ENCODE measurements at regions not wholly inside any gene's neighbourhood (a gene's known extent, or its start where the extent isn't known, plus 50 kb on each side); places are given as distances from the start of the nearest gene placed in this dataset.
"Not testable (repeated sequence)": the region's sequence is repeated elsewhere in the genome, so short reads cannot be mapped to it uniquely, and the experiment has no call there.

DNA sequence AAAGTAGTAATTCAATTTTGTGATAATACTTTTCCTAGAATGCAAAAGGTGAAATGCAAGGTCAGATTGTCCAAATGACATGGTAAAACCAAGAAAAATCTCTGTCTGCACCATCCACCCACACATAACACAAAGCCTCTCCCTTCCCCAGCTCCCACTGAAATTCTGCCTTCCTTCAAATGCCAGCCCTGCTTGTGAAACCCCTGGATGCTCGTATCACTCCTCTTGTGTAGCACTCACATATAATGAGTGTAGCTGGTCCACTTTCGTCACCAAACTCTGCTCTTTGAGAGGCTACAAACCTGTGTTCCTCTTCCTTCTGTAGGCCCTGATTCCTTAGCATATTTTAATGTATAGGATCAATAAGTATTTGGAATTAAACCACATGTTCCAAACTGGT lies 123.6 kb upstream of the BEND6 start:
- H3K4me3 ChIP-seq (ENCODE audit: low read length) = no peak overlapping the region
- H4K20me1 ChIP-seq (ENCODE audit: control insufficient read depth, insufficient read depth, low read depth, low read length) = no peaks in the 10 kb centered on the region
- peaks cover 4% of the 10 kb centered on the region; the same call in 1 of the 2 replicates for H3K9me3 ChIP-seq (ENCODE audit: control insufficient read depth, insufficient read depth, low read length)
- H3K4me2 ChIP-seq (ENCODE audit: low read length) = no peak overlapping the region
- H3F3A ChIP-seq (ENCODE audit: control insufficient read depth, insufficient read depth) = no peaks in the 10 kb centered on the region
- no peaks in the 10 kb centered on the region for H3K9me2 ChIP-seq (replicated peaks; ENCODE audit: control insufficient read depth, low read length)
- no peaks in the 10 kb centered on the region; the same call in 1 of the 2 replicates for H3K27me3 ChIP-seq (ENCODE audit: control insufficient read depth, low read length)
- no peaks in the 10 kb centered on the region for H3K36me3 ChIP-seq (ENCODE audit: control insufficient read depth, low read length)
- peaks cover 87% of the 10 kb centered on the region for H3K79me2 ChIP-seq (ENCODE audit: control insufficient read depth, low read length)
- H3K27ac ChIP-seq (ENCODE audit: low read depth, low read length) = no peak overlapping the region
- H3K4me1 ChIP-seq (ENCODE audit: control insufficient read depth, low read length) = peaks cover 14% of the 10 kb centered on the region
- TF ChIP-seq CTCF (IDR thresholded peaks at IDR 0.05; ENCODE audit: low read depth, low read length, poor library complexity, severe bottlenecking) (no peak), EZH2phosphoT487 (IDR thresholded peaks at IDR 0.05; ENCODE audit: borderline replicate concordance, low read length) (no peak)

GRCh38 chr6:56827908-56828649 lies 126.8 kb upstream of the BEND6 start:
- H3K4me2 ChIP-seq (ENCODE audit: low read length) = no peak overlapping the region
- H3K36me3 ChIP-seq (ENCODE audit: control insufficient read depth, low read length) = no peaks in the 10 kb centered on the region

GRCh38 chr6:56824431-56824830 lies 130.5 kb upstream of the BEND6 start:
- H3K27ac ChIP-seq (ENCODE audit: low read depth, low read length); H3K4me2 ChIP-seq (ENCODE audit: low read length); H3K27me3 ChIP-seq (ENCODE audit: control insufficient read depth, low read length); H4K20me1 ChIP-seq (ENCODE audit: control insufficient read depth, insufficient read depth, low read depth, low read length); H3K9me3 ChIP-seq (ENCODE audit: control insufficient read depth, insufficient read depth, low read length); H3K4me3 ChIP-seq (ENCODE audit: low read length); H3K36me3 ChIP-seq (ENCODE audit: control insufficient read depth, low read length); H3K4me1 ChIP-seq (ENCODE audit: control insufficient read depth, low read length); H3K9me2 ChIP-seq (replicated peaks; ENCODE audit: control insufficient read depth, low read length); H3F3A ChIP-seq (ENCODE audit: control insufficient read depth, insufficient read depth): not testable (repeated sequence)
- peaks cover 53% of the 10 kb centered on the region for H3K79me2 ChIP-seq (ENCODE audit: control insufficient read depth, low read length)

More at GRCh38 chr6:56827908-56828649, 126.8 kb upstream of the BEND6 start:
- no peaks in the 10 kb centered on the region for H4K20me1 ChIP-seq (ENCODE audit: control insufficient read depth, insufficient read depth, low read depth, low read length)
- no peaks in the 10 kb centered on the region for H3F3A ChIP-seq (ENCODE audit: control insufficient read depth, insufficient read depth)
- H3K27me3 ChIP-seq (ENCODE audit: control insufficient read depth, low read length) = no peaks in the 10 kb centered on the region; the same call in 1 of the 2 replicates
- H3K4me1 ChIP-seq (ENCODE audit: control insufficient read depth, low read length) = peaks cover under 1% of the 10 kb centered on the region; the same call in 1 of the 2 replicates
- H3K4me3 ChIP-seq (ENCODE audit: low read length) = no peak overlapping the region
- TF ChIP-seq EZH2phosphoT487 (IDR thresholded peaks at IDR 0.05; ENCODE audit: borderline replicate concordance, low read length) = no peak
- no peak overlapping the region for H3K27ac ChIP-seq (ENCODE audit: low read depth, low read length)
- peaks cover 4% of the 10 kb centered on the region; the same call in 1 of the 2 replicates for H3K9me3 ChIP-seq (ENCODE audit: control insufficient read depth, insufficient read depth, low read length)
- no peaks in the 10 kb centered on the region for H3K9me2 ChIP-seq (replicated peaks; ENCODE audit: control insufficient read depth, low read length)
- H3K79me2 ChIP-seq (ENCODE audit: control insufficient read depth, low read length) = peaks cover 63% of the 10 kb centered on the region

DNA sequence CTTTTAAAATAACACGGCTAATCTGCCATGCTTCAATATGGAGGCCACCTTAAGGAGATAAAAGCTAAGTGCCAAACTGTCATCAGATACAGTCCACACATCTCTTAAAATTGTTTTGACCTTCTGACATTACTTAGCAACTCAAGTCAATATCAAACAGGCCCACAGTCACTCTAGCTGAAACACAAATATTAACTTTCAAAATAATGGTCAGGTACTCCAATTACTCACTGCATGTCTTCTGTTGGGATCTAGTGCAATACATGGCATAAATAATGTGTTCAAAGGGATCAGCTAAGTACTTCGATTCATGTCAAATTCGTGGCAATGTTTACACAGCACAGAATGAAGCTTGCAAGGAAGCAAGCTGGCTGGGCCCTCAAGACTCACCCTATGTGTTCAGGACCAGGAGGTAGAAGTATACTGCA lies 133.9 kb upstream of the BEND6 start:
- H3K4me1 ChIP-seq (ENCODE audit: control insufficient read depth, low read length) = peaks cover 7% of the 10 kb centered on the region
- peaks cover 44% of the 10 kb centered on the region for H3K79me2 ChIP-seq (ENCODE audit: control insufficient read depth, low read length)
- H3K9me3 ChIP-seq (ENCODE audit: control insufficient read depth, insufficient read depth, low read length) = no peaks in the 10 kb centered on the region
- H3K36me3 ChIP-seq (ENCODE audit: control insufficient read depth, low read length) = no peaks in the 10 kb centered on the region
- H3F3A ChIP-seq (ENCODE audit: control insufficient read depth, insufficient read depth) = no peaks in the 10 kb centered on the region
- H3K9me2 ChIP-seq (replicated peaks; ENCODE audit: control insufficient read depth, low read length) = no peaks in the 10 kb centered on the region
- H4K20me1 ChIP-seq (ENCODE audit: control insufficient read depth, insufficient read depth, low read depth, low read length) = no peaks in the 10 kb centered on the region
- TF ChIP-seq EZH2phosphoT487 (IDR thresholded peaks at IDR 0.05; ENCODE audit: borderline replicate concordance, low read length) = no peak
- no peak for TF ChIP-seq CTCF (IDR thresholded peaks at IDR 0.05; ENCODE audit: low read depth, low read length, poor library complexity, severe bottlenecking)
- H3K4me3 ChIP-seq (ENCODE audit: low read length) = no peak overlapping the region
- H3K4me2 ChIP-seq (ENCODE audit: low read length) = no peak overlapping the region
- H3K27me3 ChIP-seq (ENCODE audit: control insufficient read depth, low read length) = no peaks in the 10 kb centered on the region
- no peak overlapping the region for H3K27ac ChIP-seq (ENCODE audit: low read depth, low read length)

All from DOHH2 (cell line).